ENCODE measurements at regions not wholly inside any gene's neighbourhood (a gene's known extent, or its start where the extent isn't known, plus 50 kb on each side); places are given as distances from the start of the nearest gene placed in this dataset.

- in situ Hi-C loops (cut with HindIII; ENCODE audit: low pct_ligation_motif_present, low sequenced_read_pairs) = no loop called here
- DNase-seq = no peak
- no peak for TF ChIP-seq CTCF (IDR thresholded peaks at IDR 0.05; ENCODE audit: low read depth, low read length, missing control alignments)
- Histone ChIP-seq H3K27ac (no peak overlapping the region), H3K4me3 (ENCODE audit: low read depth, low read length) (no peak overlapping the region), H3K36me3 (replicated peaks) (no peaks in the 10 kb centered on the region), H3K27me3 (replicated peaks) (no peaks in the 10 kb centered on the region)
Measured at GRCh38 chr10:44512431-44513022, 127.6 kb upstream of the CXCL12 start.

- peak; percentile 33 for TF ChIP-seq CTCF (IDR thresholded peaks at IDR 0.05; ENCODE audit: low read depth, low read length, missing control alignments)
- Histone ChIP-seq H3K27ac (no peak overlapping the region), H3K27me3 (replicated peaks) (no peaks in the 10 kb centered on the region), H3K36me3 (replicated peaks) (no peaks in the 10 kb centered on the region), H3K4me3 (ENCODE audit: low read depth, low read length) (no peak overlapping the region)
- DNase-seq = peak; percentile 47
- in situ Hi-C loops (cut with HindIII; ENCODE audit: low pct_ligation_motif_present, low sequenced_read_pairs) = no loop called here
Measured at GRCh38 chr10:44513591-44513990, 128.7 kb upstream of the CXCL12 start.

- Histone ChIP-seq H3K4me3 (ENCODE audit: low read depth, low read length) (no peak overlapping the region), H3K27me3 (replicated peaks) (no peaks in the 10 kb centered on the region), H3K36me3 (replicated peaks) (no peaks in the 10 kb centered on the region), H3K27ac (no peak overlapping the region)
- no peak for TF ChIP-seq CTCF (IDR thresholded peaks at IDR 0.05; ENCODE audit: low read depth, low read length, missing control alignments)
- no peak for DNase-seq
- in situ Hi-C loops (cut with HindIII; ENCODE audit: low pct_ligation_motif_present, low sequenced_read_pairs) = no loop called here
Measured at GRCh38 chr10:44516891-44517290, 132.0 kb upstream of the CXCL12 start.

- no peak for DNase-seq
Measured at GRCh38 chr10:44517635-44518034, 132.7 kb upstream of the CXCL12 start.

GRCh38 chr10:44519361-44519760, 134.5 kb upstream of the CXCL12 start:
- no peaks in the 10 kb centered on the region for H3K27me3 ChIP-seq (replicated peaks)
- no peak for DNase-seq
- no peaks in the 10 kb centered on the region for H3K36me3 ChIP-seq (replicated peaks)
- in situ Hi-C loops (cut with HindIII; ENCODE audit: low pct_ligation_motif_present, low sequenced_read_pairs) = no loop called here
- TF ChIP-seq CTCF (IDR thresholded peaks at IDR 0.05; ENCODE audit: low read depth, low read length, missing control alignments) = no peak
- no peak overlapping the region for H3K27ac ChIP-seq
- no peak overlapping the region for H3K4me3 ChIP-seq (ENCODE audit: low read depth, low read length)

More at GRCh38 chr10:44517635-44518034, 132.7 kb upstream of the CXCL12 start:
- in situ Hi-C loops (cut with HindIII; ENCODE audit: low pct_ligation_motif_present, low sequenced_read_pairs) = no loop called here
- Histone ChIP-seq H3K27ac (no peak overlapping the region), H3K4me3 (ENCODE audit: low read depth, low read length) (no peak overlapping the region), H3K27me3 (replicated peaks) (no peaks in the 10 kb centered on the region), H3K36me3 (replicated peaks) (no peaks in the 10 kb centered on the region)
- peak; percentile 49 for TF ChIP-seq CTCF (IDR thresholded peaks at IDR 0.05; ENCODE audit: low read depth, low read length, missing control alignments)

GRCh38 chr10:44520651-44521050, 135.8 kb upstream of the CXCL12 start:
- in situ Hi-C loops (cut with HindIII; ENCODE audit: low pct_ligation_motif_present, low sequenced_read_pairs) = no loop called here

More at GRCh38 chr10:44520651-44521050, 135.8 kb upstream of the CXCL12 start:
- Histone ChIP-seq H3K27ac (no peak overlapping the region), H3K27me3 (replicated peaks) (no peaks in the 10 kb centered on the region), H3K36me3 (replicated peaks) (no peaks in the 10 kb centered on the region), H3K4me3 (ENCODE audit: low read depth, low read length) (no peak overlapping the region)
- no peak for DNase-seq
- no peak for TF ChIP-seq CTCF (IDR thresholded peaks at IDR 0.05; ENCODE audit: low read depth, low read length, missing control alignments)
